ENCODE measurements at regions not wholly inside any gene's neighbourhood (a gene's known extent, or its start where the extent isn't known, plus 50 kb on each side); places are given as distances from the start of the nearest gene placed in this dataset.

- TF ChIP-seq ZBTB33 (IDR thresholded peaks at IDR 0.05; ENCODE audit: borderline replicate concordance, low read depth) = no peak
- TF ChIP-seq EZH2phosphoT487 (IDR thresholded peaks at IDR 0.05; ENCODE audit: borderline replicate concordance, low read depth) = no peak
Observed at GRCh38 chr3:137572931-137573330, 191.2 kb upstream of the SOX14 start (continued).

- H3K4me1 ChIP-seq (ENCODE audit: control insufficient read depth in 1 of 2, insufficient read depth in 2 of 2, low read depth in 1 of 2, low read length in 1 of 2) = no peaks in the 10 kb centered on the region
- no peak for DNase-seq
- H3K9me3 ChIP-seq = no peaks in the 10 kb centered on the region; the same call in 1 of the 2 replicates
- H3K79me2 ChIP-seq (ENCODE audit: insufficient read depth) = no peaks in the 10 kb centered on the region
- no peaks in the 10 kb centered on the region for H3K9me2 ChIP-seq
- no peaks in the 10 kb centered on the region for H3K36me3 ChIP-seq (replicated peaks in 1 of 2; ENCODE audit: control insufficient read depth in 1 of 2, insufficient read depth in 2 of 2, low read length in 1 of 2)
- POLR2A ChIA-PET = no interaction called here
- no peak overlapping the region for H2AFZ ChIP-seq (ENCODE audit: low read depth)
- 14% methylated on average over 1 of the region's 1 CpG for WGBS (ENCODE audit: low lambda C conversion rate)
- H3K4me2 ChIP-seq = no peak overlapping the region
- no peak overlapping the region for H3K9ac ChIP-seq
- CTCF ChIA-PET = no interaction called here
- no peaks in the 10 kb centered on the region for H3F3A ChIP-seq (replicated peaks; ENCODE audit: insufficient read depth)
- H3K27me3 ChIP-seq (ENCODE audit: insufficient read depth) = no peaks in the 10 kb centered on the region
- H4K20me1 ChIP-seq (ENCODE audit: insufficient read depth) = no peaks in the 10 kb centered on the region
- no peak overlapping the region for H3K4me3 ChIP-seq (ENCODE audit: low read depth in 2 of 2, low read length in 1 of 2)
- TF ChIP-seq YY1 (IDR thresholded peaks at IDR 0.05; ENCODE audit: low read depth) (no peak), MAX (IDR thresholded peaks at IDR 0.05; ENCODE audit: low read depth) (no peak), ZBTB33 (IDR thresholded peaks at IDR 0.05; ENCODE audit: borderline replicate concordance, low read depth) (no peak), USF2 (IDR thresholded peaks at IDR 0.05; ENCODE audit: borderline replicate concordance, low read depth, low read length) (no peak), FOXJ3 (CRISPR knock-in tag; IDR thresholded peaks at IDR 0.05) (no peak)
- no peak overlapping the region for H3K27ac ChIP-seq (ENCODE audit: low read depth in 2 of 2, low read length in 1 of 2)
Observed at GRCh38 chr3:137582484-137582883, 181.6 kb upstream of the SOX14 start.

DNA sequence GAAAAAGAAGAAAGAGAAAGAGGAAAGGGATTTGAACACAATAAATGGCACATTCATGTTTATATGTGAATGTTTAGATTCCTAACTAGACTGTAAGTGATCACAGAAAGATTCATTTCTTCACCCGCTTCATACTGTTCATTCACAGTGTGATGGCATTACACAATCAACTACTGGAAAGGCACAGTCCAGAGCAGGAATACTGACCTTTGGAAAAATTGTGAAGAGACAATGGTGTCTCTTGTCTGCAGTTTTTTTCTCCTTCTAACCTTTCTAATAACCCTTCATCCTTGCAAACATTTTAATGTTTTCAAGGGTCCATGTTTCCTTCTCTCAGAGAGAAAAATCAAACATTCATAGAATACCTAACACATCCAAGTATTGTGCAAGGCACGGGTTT is 180.9 kb upstream of the SOX14 start:
- WGBS (ENCODE audit: low lambda C conversion rate) = 25% methylated on average over 2 of the region's 2 CpGs
- no peak for TF ChIP-seq GABPA (IDR thresholded peaks at IDR 0.05; ENCODE audit: low read depth)
- TF ChIP-seq FOXJ3 (CRISPR knock-in tag; IDR thresholded peaks at IDR 0.05) = no peak
- TF ChIP-seq RAD21 (IDR thresholded peaks at IDR 0.05; ENCODE audit: low read length) = no peak
- no peak for TF ChIP-seq REST (IDR thresholded peaks at IDR 0.05; ENCODE audit: low read depth, low read length)

More for the DNA sequence above, 180.9 kb upstream of the SOX14 start:
- Histone ChIP-seq H3K4me3 (ENCODE audit: low read depth in 2 of 2, low read length in 1 of 2) (no peak overlapping the region), H3F3A (replicated peaks; ENCODE audit: insufficient read depth) (no peaks in the 10 kb centered on the region), H3K36me3 (replicated peaks in 1 of 2; ENCODE audit: control insufficient read depth in 1 of 2, insufficient read depth in 2 of 2, low read length in 1 of 2) (no peaks in the 10 kb centered on the region), H3K79me2 (ENCODE audit: insufficient read depth) (no peaks in the 10 kb centered on the region), H3K9me2 (no peaks in the 10 kb centered on the region), H4K20me1 (ENCODE audit: insufficient read depth) (no peaks in the 10 kb centered on the region), H3K9ac (no peak overlapping the region), H3K4me2 (no peak overlapping the region), H3K4me1 (ENCODE audit: control insufficient read depth in 1 of 2, insufficient read depth in 2 of 2, low read depth in 1 of 2, low read length in 1 of 2) (peaks cover 0 to under 1% of the 10 kb centered on the region in 2 experiments; a peak in 2 of 4 replicates), H3K27ac (ENCODE audit: low read depth in 2 of 2, low read length in 1 of 2) (no peak overlapping the region), H3K27me3 (ENCODE audit: insufficient read depth) (no peaks in the 10 kb centered on the region), H2AFZ (ENCODE audit: low read depth) (no peak overlapping the region), H3K9me3 (no peaks in the 10 kb centered on the region; the same call in 1 of the 2 replicates)
- DNase-seq = no peak
- ChIA-PET POLR2A (no interaction called here), CTCF (no interaction called here)

Data from SK-N-SH (cell line).